ENCODE measurements at regions not wholly inside any gene's neighbourhood (a gene's known extent, or its start where the extent isn't known, plus 50 kb on each side); places are given as distances from the start of the nearest gene placed in this dataset.

GRCh38 chr3:88403319-88403718 lies 253.6 kb downstream of the C3orf38 start:
- Histone ChIP-seq H3K4me1 (ENCODE audit: control insufficient read depth in 1 of 2, insufficient read depth in 2 of 2, low read depth in 1 of 2, low read length in 1 of 2) (no peaks in the 10 kb centered on the region), H3K4me2 (no peak overlapping the region), H3K27ac (ENCODE audit: low read depth in 2 of 2, low read length in 1 of 2) (no peak overlapping the region), H3K9me2 (no peaks in the 10 kb centered on the region), H3K4me3 (ENCODE audit: low read depth in 2 of 2, low read length in 1 of 2) (no peak overlapping the region), H2AFZ (ENCODE audit: low read depth) (no peak overlapping the region), H3K79me2 (ENCODE audit: insufficient read depth) (no peaks in the 10 kb centered on the region), H3K9ac (no peak overlapping the region), H3F3A (replicated peaks; ENCODE audit: insufficient read depth) (no peaks in the 10 kb centered on the region), H3K27me3 (ENCODE audit: insufficient read depth) (no peaks in the 10 kb centered on the region), H3K9me3 (no peaks in the 10 kb centered on the region), H4K20me1 (ENCODE audit: insufficient read depth) (no peaks in the 10 kb centered on the region), H3K36me3 (replicated peaks in 1 of 2; ENCODE audit: control insufficient read depth in 1 of 2, insufficient read depth in 2 of 2, low read length in 1 of 2) (no peaks in the 10 kb centered on the region)
- ChIA-PET POLR2A (no interaction called here), CTCF (no interaction called here)
- TF ChIP-seq MXI1 (IDR thresholded peaks at IDR 0.05; ENCODE audit: low read depth, low read length), result no peak
- TF ChIP-seq EP300 (IDR thresholded peaks at IDR 0.05; ENCODE audit: borderline replicate concordance in 1 of 2, low read depth in 1 of 2, low read length in 1 of 2), result no peak
- TF ChIP-seq TAF1 (IDR thresholded peaks at IDR 0.05; ENCODE audit: borderline replicate concordance, low read depth, low read length), result no peak
- DNase-seq, result no peak

- 95% methylated on average over 1 of the region's 1 CpG for WGBS (ENCODE audit: low lambda C conversion rate)
- Histone ChIP-seq H3K27ac (ENCODE audit: low read depth in 2 of 2, low read length in 1 of 2) (no peak overlapping the region), H3K4me2 (no peak overlapping the region), H3K27me3 (ENCODE audit: insufficient read depth) (no peaks in the 10 kb centered on the region), H3K36me3 (replicated peaks in 1 of 2; ENCODE audit: control insufficient read depth in 1 of 2, insufficient read depth in 2 of 2, low read length in 1 of 2) (no peaks in the 10 kb centered on the region), H3K9me2 (no peaks in the 10 kb centered on the region), H3K79me2 (ENCODE audit: insufficient read depth) (no peaks in the 10 kb centered on the region), H3K4me1 (ENCODE audit: control insufficient read depth in 1 of 2, insufficient read depth in 2 of 2, low read depth in 1 of 2, low read length in 1 of 2) (no peaks in the 10 kb centered on the region), H3F3A (replicated peaks; ENCODE audit: insufficient read depth) (no peaks in the 10 kb centered on the region), H2AFZ (ENCODE audit: low read depth) (no peak overlapping the region), H3K9me3 (no peaks in the 10 kb centered on the region), H4K20me1 (ENCODE audit: insufficient read depth) (no peaks in the 10 kb centered on the region), H3K4me3 (ENCODE audit: low read depth in 2 of 2, low read length in 1 of 2) (no peak overlapping the region), H3K9ac (no peak overlapping the region)
- POLR2A ChIA-PET, result no interaction called here
- CTCF ChIA-PET, result no interaction called here
- DNase-seq, result no peak
- TF ChIP-seq FOXJ3 (CRISPR knock-in tag; IDR thresholded peaks at IDR 0.05) (no peak), TCF12 (IDR thresholded peaks at IDR 0.05) (no peak), ZBTB33 (IDR thresholded peaks at IDR 0.05; ENCODE audit: borderline replicate concordance, low read depth) (no peak), REST (IDR thresholded peaks at IDR 0.05; ENCODE audit: low read depth, low read length) (no peak), MXI1 (IDR thresholded peaks at IDR 0.05; ENCODE audit: low read depth, low read length) (no peak), TEAD4 (IDR thresholded peaks at IDR 0.05; ENCODE audit: borderline replicate concordance, insufficient read depth) (no peak), GABPA (IDR thresholded peaks at IDR 0.05; ENCODE audit: low read depth) (no peak), CHD2 (IDR thresholded peaks at IDR 0.05; ENCODE audit: low read length, partially characterized antibody) (no peak), RCOR1 (IDR thresholded peaks at IDR 0.05; ENCODE audit: low read length) (no peak), YY1 (IDR thresholded peaks at IDR 0.05; ENCODE audit: low read depth) (no peak), SMC3 (IDR thresholded peaks at IDR 0.05; ENCODE audit: low read depth, low read length) (no peak), PBX3 (IDR thresholded peaks at IDR 0.05) (no peak), EP300 (IDR thresholded peaks at IDR 0.05; ENCODE audit: borderline replicate concordance in 1 of 2, low read depth in 1 of 2, low read length in 1 of 2) (no peak), POLR2AphosphoS5 (IDR thresholded peaks at IDR 0.05; ENCODE audit: low read depth, low read length) (no peak), NRF1 (IDR thresholded peaks at IDR 0.05; ENCODE audit: low read depth, low read length) (no peak), NFIC (IDR thresholded peaks at IDR 0.05; ENCODE audit: borderline replicate concordance) (no peak)
- TF ChIP-seq, protein P1, sequence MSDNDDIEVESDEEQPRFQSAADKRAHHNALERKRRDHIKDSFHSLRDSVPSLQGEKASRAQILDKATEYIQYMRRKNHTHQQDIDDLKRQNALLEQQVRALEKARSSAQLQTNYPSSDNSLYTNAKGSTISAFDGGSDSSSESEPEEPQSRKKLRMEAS (IDR thresholded peaks at IDR 0.05; ENCODE audit: low read depth), result no peak
- TF ChIP-seq, protein P2, sequence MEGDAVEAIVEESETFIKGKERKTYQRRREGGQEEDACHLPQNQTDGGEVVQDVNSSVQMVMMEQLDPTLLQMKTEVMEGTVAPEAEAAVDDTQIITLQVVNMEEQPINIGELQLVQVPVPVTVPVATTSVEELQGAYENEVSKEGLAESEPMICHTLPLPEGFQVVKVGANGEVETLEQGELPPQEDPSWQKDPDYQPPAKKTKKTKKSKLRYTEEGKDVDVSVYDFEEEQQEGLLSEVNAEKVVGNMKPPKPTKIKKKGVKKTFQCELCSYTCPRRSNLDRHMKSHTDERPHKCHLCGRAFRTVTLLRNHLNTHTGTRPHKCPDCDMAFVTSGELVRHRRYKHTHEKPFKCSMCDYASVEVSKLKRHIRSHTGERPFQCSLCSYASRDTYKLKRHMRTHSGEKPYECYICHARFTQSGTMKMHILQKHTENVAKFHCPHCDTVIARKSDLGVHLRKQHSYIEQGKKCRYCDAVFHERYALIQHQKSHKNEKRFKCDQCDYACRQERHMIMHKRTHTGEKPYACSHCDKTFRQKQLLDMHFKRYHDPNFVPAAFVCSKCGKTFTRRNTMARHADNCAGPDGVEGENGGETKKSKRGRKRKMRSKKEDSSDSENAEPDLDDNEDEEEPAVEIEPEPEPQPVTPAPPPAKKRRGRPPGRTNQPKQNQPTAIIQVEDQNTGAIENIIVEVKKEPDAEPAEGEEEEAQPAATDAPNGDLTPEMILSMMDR (IDR thresholded peaks at IDR 0.05), result no peak
- TF ChIP-seq, protein P3, sequence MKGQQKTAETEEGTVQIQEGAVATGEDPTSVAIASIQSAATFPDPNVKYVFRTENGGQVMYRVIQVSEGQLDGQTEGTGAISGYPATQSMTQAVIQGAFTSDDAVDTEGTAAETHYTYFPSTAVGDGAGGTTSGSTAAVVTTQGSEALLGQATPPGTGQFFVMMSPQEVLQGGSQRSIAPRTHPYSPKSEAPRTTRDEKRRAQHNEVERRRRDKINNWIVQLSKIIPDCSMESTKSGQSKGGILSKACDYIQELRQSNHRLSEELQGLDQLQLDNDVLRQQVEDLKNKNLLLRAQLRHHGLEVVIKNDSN (IDR thresholded peaks at IDR 0.05; ENCODE audit: borderline replicate concordance, low read depth), result no peak
These were observed 258.3 kb downstream of the C3orf38 start for GRCh38 chr3:88408097-88408496.
